ENCODE measurements at regions not wholly inside any gene's neighbourhood (a gene's known extent, or its start where the extent isn't known, plus 50 kb on each side); places are given as distances from the start of the nearest gene placed in this dataset.

GRCh38 chrX:126030021-126030420 is 136.1 kb downstream of the DCAF12L2 start:
- TF ChIP-seq POLR2AphosphoS5 (IDR thresholded peaks at IDR 0.05; ENCODE audit: insufficient read depth in 1 of 2, low read depth in 1 of 2) (no peak), CTCF (IDR thresholded peaks at IDR 0.05) (no peak), POLR2A (IDR thresholded peaks at IDR 0.05) (no peak)
- H3K36me3 ChIP-seq = no peaks in the 10 kb centered on the region
- no peak overlapping the region for H3K27ac ChIP-seq
- no peaks in the 10 kb centered on the region for H3K9me3 ChIP-seq
- no peak for DNase-seq (ENCODE audit: extremely low spot score in 2 of 2)
- H3K27me3 ChIP-seq = no peaks in the 10 kb centered on the region
- H3K4me1 ChIP-seq = no peaks in the 10 kb centered on the region
- H3K4me3 ChIP-seq = no peak overlapping the region
- intact Hi-C loops (cut with DNase I) = no loop called here

DNA sequence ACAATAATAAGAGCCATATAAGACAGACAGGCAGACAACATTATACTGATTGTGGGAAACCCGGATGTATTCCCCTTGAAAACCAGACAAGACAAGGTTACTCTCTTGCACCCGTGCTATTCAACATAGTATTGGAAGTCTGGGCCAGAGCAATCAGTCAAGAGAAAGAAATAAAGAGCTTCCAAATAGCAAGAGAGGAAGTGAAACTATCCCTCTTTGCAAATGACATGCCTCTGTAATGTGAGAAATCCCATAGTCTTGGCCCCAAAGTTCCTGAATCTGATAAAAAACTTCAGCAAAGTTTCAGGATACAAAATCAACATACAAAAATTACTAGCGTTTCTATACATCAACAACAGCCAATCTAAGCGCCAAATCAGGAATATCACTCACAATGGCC is 102.1 kb downstream of the DCAF12L2 start:
- no peak for TF ChIP-seq CTCF (IDR thresholded peaks at IDR 0.05)
- TF ChIP-seq POLR2A (IDR thresholded peaks at IDR 0.05) = no peak
- no peak for TF ChIP-seq POLR2AphosphoS5 (IDR thresholded peaks at IDR 0.05; ENCODE audit: insufficient read depth in 1 of 2, low read depth in 1 of 2)
- Histone ChIP-seq H3K4me3 (no peak overlapping the region), H3K27me3 (no peaks in the 10 kb centered on the region), H3K9me3 (no peaks in the 10 kb centered on the region), H3K27ac (no peak overlapping the region), H3K36me3 (no peaks in the 10 kb centered on the region), H3K4me1 (no peaks in the 10 kb centered on the region)
- intact Hi-C loops (cut with DNase I) = no loop called here
- DNase-seq (ENCODE audit: extremely low spot score in 2 of 2) = no peak

DNA sequence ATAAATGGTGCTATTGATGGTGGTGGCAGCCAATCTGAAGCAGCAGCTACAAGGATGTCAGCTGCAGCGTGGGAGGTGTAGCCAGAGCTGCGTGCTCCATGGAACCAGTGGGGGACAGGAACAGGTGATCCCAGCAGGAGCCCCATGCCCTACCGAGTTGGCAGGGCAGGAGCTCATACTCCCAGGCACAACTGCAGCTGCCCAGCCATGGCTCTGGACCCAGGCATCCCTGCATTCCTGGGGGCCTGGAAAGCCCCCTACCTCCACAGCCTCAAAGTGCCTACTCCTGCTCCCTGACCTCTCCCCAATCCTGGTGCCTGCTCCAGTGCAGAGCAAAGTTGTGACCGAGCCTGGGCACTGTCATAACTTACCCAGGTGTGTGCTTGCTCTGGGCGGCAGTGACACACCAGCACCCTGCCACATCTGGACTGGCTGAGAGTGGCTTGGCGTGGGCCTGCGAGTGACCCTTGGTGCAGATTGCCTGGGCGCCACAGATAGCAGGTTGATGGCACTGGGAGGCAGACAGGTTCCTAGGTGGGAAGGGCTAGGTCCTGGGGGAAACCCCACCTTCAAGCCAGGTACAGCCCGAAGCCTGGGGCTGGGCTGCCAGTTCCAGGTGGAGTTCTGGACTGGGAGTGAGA is 101.1 kb downstream of the DCAF12L2 start:
- H3K27me3 ChIP-seq = no peaks in the 10 kb centered on the region
- intact Hi-C loops (cut with DNase I) = no loop called here
- no peak for DNase-seq (ENCODE audit: extremely low spot score in 2 of 2)

DNA sequence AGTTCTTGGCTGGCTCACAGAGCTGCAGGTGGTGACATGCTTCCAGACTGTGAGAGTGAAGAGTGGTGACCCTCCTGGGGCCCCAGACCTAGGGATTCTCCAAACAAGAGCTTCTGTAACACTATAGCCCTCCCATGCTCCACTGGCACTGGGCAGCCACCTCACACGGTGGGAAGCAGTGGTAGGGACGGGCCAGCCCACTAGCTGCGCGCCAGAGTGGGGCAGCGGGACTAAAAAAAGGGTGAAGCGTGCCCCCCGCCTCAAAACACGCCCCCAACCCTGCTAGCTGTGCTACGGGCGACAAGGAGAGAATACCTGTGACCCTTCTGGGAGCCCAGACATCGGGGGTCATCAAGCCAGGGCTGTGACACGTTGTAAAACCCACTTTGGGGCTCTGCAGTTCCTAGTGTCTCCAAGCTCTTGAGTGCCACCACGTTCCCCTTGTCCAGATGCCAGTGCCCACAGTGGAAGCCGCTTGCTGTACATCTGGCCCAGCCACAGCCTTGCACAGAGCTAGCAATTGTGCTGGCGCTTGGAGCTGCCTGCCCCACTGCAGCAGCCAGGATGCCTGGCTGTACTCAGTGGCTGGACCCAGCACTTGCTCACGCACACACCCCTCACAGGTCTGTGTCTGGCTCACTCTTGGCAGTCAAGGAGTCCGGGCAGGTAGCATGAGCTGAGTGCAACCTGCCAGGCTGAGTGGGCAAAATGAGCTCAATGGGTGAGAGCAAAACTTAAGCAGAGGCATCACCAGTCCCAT is 100.0 kb downstream of the DCAF12L2 start:
- H3K4me3 ChIP-seq = no peak overlapping the region
- intact Hi-C loops (cut with DNase I) = no loop called here
- H3K27ac ChIP-seq = no peak overlapping the region

More for the DNA sequence above, 101.1 kb downstream of the DCAF12L2 start:
- Histone ChIP-seq H3K4me3 (no peak overlapping the region), H3K36me3 (no peaks in the 10 kb centered on the region), H3K4me1 (no peaks in the 10 kb centered on the region), H3K27ac (no peak overlapping the region), H3K9me3 (no peaks in the 10 kb centered on the region)
- TF ChIP-seq POLR2AphosphoS5 (IDR thresholded peaks at IDR 0.05; ENCODE audit: insufficient read depth in 1 of 2, low read depth in 1 of 2) = no peak
- no peak for TF ChIP-seq CTCF (IDR thresholded peaks at IDR 0.05)
- TF ChIP-seq POLR2A (IDR thresholded peaks at IDR 0.05) = no peak

More for the DNA sequence above, 100.0 kb downstream of the DCAF12L2 start:
- DNase-seq (ENCODE audit: extremely low spot score in 2 of 2) = no peak
- Histone ChIP-seq H3K9me3 (no peaks in the 10 kb centered on the region), H3K27me3 (no peaks in the 10 kb centered on the region), H3K4me1 (no peaks in the 10 kb centered on the region), H3K36me3 (no peaks in the 10 kb centered on the region)
- TF ChIP-seq POLR2A (IDR thresholded peaks at IDR 0.05) = no peak
- no peak for TF ChIP-seq CTCF (IDR thresholded peaks at IDR 0.05)
- no peak for TF ChIP-seq POLR2AphosphoS5 (IDR thresholded peaks at IDR 0.05; ENCODE audit: insufficient read depth in 1 of 2, low read depth in 1 of 2)
